NOMO-1 treated with dmso at 0.1 percent for 144 hours (cell line): ENCODE measurements at regions not wholly inside any gene's neighbourhood (a gene's known extent, or its start where the extent isn't known, plus 50 kb on each side); places are given as distances from the start of the nearest gene placed in this dataset.
"Not testable (repeated sequence)": the region's sequence is repeated elsewhere in the genome, so short reads cannot be mapped to it uniquely, and the experiment has no call there.

ENCODE experiments used
- DNase-seq: peaks from one replicate; lab custom pipeline; 2025; ENCODE audit not compliant: unreplicated experiment; lab: John Stamatoyannopoulos, UW

GRCh38 chr4:110364911-110365520 is 110.9 kb upstream of the ENPEP start:
- no peak for DNase-seq

DNA sequence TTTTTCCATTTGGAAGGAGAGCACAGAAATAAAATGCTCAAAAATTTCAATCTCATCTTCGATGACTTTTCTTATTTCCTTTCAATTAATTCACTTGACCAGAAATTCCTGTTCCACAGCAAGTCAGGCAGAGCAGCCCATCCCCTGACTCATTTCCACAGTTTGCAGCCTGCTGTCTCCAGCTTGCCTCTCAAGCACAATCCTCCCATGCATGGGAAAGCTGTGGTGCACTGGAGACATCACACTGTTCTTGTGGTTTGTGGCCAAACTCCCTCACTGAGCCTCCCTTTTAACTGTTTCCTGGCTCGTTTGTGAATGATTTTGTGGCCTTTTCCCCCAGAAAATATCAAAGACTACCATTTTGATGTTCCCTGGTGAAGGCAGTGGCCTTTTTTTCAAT is 114.0 kb upstream of the ENPEP start:
- no peak for DNase-seq

DNA sequence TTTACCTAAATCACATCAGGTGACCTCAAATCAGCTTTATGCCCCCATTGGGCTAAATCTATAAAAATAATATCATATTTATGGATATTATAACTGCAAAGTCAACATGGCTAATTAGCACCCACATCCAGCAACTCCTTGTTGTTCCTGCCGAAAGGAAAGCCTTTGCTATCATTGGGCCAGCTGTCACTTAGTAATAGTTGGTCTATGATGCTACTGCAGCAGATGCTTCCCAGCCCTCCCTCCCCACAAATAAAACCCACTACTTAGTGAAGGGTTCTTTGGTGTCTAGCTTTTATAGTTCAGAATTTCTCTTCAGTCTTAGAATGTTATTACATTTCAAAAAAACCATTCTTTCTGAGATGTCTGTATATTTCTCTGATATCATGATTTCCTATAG is 116.9 kb upstream of the ENPEP start:
- DNase-seq, result no peak

- DNase-seq, result no peak
Measured at GRCh38 chr4:110357521-110357920, 118.4 kb upstream of the ENPEP start.

DNA sequence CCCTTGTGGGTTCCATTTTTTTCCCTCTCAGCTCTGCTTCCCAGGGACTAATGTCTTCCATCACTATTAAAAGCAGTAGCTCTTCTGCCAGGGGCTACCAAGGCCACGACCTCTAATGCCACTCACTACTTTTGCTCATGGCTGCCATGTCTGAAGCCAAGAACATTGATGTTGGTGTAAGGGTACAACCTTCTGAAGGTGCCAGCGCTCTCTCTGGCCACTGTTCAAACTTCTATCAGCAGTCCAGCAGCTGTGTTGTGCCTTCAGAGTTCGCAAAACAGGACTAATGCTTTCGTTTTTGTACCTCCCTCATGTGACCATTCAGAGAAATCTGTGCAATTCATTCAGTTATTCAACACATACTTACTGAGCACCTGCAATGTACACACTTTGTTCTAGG is 121.5 kb upstream of the ENPEP start:
- no peak for DNase-seq

GRCh38 chr4:110352670-110353442 is 123.1 kb upstream of the ENPEP start:
- no peak for DNase-seq

GRCh38 chr4:110348711-110349383 is 127.1 kb upstream of the ENPEP start:
- DNase-seq, result no peak

DNA sequence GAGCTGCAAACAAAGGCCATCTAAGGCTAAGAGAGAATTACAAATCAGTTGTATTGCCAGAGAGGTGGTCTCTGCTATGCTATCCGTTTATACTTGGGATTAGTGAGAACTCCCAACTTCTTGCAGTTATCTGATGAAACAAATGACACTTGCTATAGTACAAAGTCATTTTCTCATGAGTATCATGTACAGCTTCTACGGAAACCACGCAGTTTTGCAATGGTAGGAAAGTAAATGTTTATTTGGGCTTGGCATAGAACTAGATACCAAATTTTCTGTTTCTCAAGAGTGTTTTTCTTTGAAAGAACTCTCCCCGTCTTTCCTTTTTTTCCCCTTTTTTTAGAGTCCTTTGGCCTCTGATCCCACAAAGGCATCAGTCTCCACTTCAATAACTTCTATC is 128.2 kb upstream of the ENPEP start:
- DNase-seq, result no peak

- DNase-seq, result no peak
Measured at GRCh38 chr4:110344165-110344564, 131.8 kb upstream of the ENPEP start.

DNA sequence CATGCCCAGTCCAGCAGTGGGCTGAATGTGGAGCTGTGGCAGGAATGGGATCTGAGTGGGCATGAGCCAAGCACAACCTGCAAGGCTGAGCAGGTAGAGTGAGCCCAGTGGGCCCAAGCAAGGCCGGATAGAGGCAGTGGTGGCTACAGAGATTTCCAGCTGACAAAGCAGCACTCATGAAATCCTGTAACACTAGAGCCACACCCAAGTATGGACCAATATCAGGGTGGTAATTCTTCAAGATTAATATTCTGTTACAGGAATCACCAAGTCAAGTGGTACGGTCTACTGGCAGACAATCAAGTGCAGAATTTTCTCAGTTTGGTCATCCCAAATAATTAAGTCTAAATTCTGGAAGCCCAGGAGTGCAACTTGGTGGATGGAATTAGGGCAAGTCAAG is 132.4 kb upstream of the ENPEP start:
- DNase-seq, result no peak

GRCh38 chr4:110341118-110341517 is 134.8 kb upstream of the ENPEP start:
- not testable (repeated sequence) for DNase-seq

GRCh38 chr4:110335399-110335798 is 137.0 kb upstream of the ELOVL6 start:
- DNase-seq, result no peak

GRCh38 chr4:110332483-110332882 is 134.1 kb upstream of the ELOVL6 start:
- DNase-seq, result no peak

DNA sequence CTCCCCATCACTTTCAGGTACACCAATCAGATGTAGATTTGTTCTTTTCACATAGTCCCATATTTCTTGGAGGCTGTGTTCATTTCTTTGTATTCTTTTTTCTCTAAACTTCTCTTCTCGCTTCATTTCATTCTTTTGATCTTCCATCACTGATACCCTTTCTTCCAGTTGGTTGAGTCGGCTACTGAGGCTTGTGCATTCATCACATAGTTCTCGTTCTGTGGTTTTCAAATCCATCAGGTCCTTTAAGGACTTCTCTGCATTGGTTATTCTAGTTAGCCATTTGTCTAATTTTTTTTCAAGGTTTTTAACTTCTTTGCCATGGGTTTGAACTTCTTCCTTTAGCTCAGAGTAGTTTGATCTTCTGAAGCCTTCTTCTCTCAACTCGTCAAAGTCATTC is 128.0 kb upstream of the ELOVL6 start:
- DNase-seq, result not testable (repeated sequence)

DNA sequence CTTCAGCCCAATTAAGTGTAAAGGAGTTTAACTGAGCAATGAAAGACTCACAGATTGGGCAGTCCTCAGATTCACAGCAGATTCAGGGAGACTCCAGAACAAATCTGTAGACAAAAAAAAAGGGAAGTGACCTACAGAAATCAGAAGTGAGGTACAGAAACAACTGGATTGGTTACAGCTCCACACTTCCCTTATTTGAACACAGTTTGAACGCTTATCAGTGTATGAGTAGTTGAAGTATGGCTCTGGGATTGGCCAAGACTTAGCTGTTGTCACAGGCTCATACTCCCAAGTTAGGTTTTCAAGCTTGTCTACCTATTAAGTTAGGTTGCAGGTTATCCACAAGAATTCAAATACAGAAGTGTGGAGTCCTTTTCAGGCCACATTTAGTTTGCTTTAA is 112.4 kb upstream of the ELOVL6 start:
- peak; percentile 43 for DNase-seq

DNA sequence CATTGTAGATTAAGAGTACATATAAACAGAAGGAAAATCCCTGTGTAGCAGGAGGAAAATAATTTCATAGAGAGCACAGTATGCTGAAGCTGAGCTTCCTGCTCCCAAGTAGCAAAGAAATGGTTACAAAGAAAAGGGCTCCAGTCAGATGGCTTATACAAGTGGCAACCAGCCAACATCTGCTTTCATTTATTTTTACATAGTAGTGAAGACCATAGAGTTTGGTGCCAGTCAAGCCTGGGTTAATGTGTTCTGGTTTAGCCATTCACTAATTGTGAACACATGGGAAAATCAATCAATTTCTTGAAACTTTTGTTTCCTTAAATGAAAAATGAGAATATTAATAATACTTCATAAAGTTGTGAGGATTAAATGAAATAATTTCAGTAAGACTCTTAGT is 111.3 kb upstream of the ELOVL6 start:
- no peak for DNase-seq

DNA sequence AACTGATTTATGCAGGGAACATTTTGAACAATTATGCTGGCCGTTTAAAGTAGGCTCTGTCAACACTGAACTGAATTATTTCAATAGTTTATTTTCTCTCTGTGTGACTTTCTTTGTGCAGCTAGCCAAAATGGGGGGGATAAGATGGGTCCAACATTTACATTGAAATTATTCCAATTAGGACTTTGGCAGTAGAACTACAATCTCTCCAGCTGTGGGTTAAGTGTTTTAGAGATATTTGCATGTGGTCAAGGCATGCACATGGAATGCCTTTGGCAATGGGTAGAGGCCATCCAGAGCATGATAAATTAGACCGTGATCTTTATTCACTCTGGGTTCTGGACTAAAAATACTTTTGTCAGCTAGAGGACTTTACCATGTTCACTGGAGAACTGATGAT is 107.9 kb upstream of the ELOVL6 start:
- DNase-seq, result no peak

- DNase-seq, result no peak
Measured at GRCh38 chr4:110305455-110305854, 107.0 kb upstream of the ELOVL6 start.

- DNase-seq, result no peak
Measured at GRCh38 chr4:110296892-110297291, 98.5 kb upstream of the ELOVL6 start.

DNA sequence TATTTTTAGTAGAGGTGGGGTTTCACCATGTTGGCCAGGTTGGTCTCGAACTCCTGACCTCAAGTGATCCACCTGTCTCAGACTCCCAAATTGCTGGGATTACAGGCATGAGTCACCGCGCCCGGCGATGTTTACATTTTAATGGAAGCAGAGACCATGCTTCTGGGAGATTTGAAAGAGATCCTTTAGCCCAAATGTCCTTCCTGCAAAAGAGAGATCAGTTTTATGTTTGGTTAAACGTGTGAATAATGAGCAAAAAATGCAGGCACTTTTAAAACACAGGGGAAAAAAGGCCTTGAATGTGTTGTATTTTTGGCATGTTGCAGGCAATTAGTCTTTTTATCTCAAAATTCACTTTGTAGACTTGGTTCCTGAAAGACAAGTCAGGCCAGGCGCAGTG is 95.8 kb upstream of the ELOVL6 start:
- no peak for DNase-seq

DNA sequence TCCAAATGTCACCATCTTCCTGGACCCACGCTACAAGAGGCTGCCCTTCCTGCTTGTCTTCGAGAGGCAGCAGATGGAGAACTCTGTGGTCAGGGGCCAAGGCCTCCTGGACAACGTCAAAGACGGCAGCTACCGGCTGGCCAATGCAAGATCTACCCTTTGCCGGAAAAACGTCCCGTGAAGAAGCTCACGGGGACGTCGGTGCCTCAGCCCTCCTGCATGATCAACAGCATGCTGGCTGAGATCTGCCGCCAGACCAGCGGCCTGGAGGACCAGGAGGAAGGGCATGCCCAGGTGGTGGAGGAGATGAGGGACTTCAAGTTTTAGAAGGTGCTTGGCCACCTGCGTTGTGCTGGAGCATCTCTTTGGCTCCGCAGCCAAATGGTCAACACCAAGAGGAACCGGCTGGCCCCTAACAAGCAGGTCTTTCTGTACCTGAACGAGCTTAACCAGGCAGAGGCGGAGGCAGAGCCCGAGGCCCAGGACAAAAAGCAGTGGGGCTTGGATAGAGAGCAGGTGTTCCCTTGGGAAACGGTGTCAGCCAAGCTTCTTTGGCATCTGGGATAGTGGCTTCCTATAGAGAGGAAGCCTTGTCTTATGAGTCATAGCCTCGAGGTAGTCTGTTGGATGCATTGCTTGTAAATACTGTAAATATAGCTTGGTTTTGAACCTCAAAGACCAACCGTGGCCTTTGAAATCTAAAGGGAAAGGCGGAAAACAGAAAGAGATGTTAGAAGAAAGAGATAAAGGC is 94.8 kb upstream of the ELOVL6 start:
- no peak for DNase-seq

GRCh38 chr4:110290511-110290910 is 92.1 kb upstream of the ELOVL6 start:
- DNase-seq, result no peak
